SK-N-SH treated with all-trans-retinoic acid at 6 μM for 48 hours (cell line): ENCODE measurements at regions not wholly inside any gene's neighbourhood (a gene's known extent, or its start where the extent isn't known, plus 50 kb on each side); places are given as distances from the start of the nearest gene placed in this dataset.
"Not testable (repeated sequence)": the region's sequence is repeated elsewhere in the genome, so short reads cannot be mapped to it uniquely, and the experiment has no call there.

ENCODE experiments used
- ATAC-seq: fragments of 200-7000 bp; cut with Tn5 transposase; 3 replicates; pipeline ENCODE4 v1.9.1; 2020; ENCODE audit warnings: mild to moderate bottlenecking, moderate library complexity
- ARNTL ChIP-seq: fragments of 450-650 bp; formaldehyde crosslinking; IDR thresholded peaks from 2 replicates; pipeline ENCODE4 v1.5.0; 2020; ENCODE audit warnings: low read depth, mild to moderate bottlenecking, moderate library complexity, borderline replicate concordance
- BACH2 ChIP-seq: fragments of 250-450 bp; sonication (Bioruptor Pico); IDR thresholded peaks from 2 replicates; pipeline ENCODE4 v1.9.0; 2021; ENCODE audit warnings: mild to moderate bottlenecking, borderline replicate concordance
- CREB5 ChIP-seq: fragments of 250-450 bp; sonication (Bioruptor Pico); IDR thresholded peaks from 2 replicates; pipeline ENCODE4 v1.5.1; 2020; ENCODE audit warnings: low read depth, mild to moderate bottlenecking, moderate library complexity
- CSDC2 ChIP-seq: fragments of 250-450 bp; sonication (Bioruptor Pico); IDR thresholded peaks from 2 replicates; pipeline ENCODE4 v1.5.0; 2020; ENCODE audit warnings: mild to moderate bottlenecking, moderate library complexity
- ESRRG ChIP-seq: fragments of 250-450 bp; sonication (Bioruptor Pico); IDR thresholded peaks from 2 replicates; pipeline ENCODE4 v1.6.1; 2021; ENCODE audit warnings: mild to moderate bottlenecking
- GLIS3 ChIP-seq: fragments of 250-450 bp; sonication (Bioruptor Pico); IDR thresholded peaks from 2 replicates; pipeline ENCODE4 v1.5.0; 2020; ENCODE audit warnings: mild to moderate bottlenecking, moderate library complexity
- PATZ1 ChIP-seq: fragments of 250-450 bp; sonication (Bioruptor Pico); IDR thresholded peaks from 2 replicates; pipeline ENCODE4 v1.8.0; 2020; ENCODE audit warnings: mild to moderate bottlenecking, moderate library complexity, borderline replicate concordance
- POU6F1 ChIP-seq: fragments of 250-450 bp; sonication (Bioruptor Pico); IDR thresholded peaks from 2 replicates; pipeline ENCODE4 v1.8.0; 2021; ENCODE audit warnings: low read depth, mild to moderate bottlenecking, moderate library complexity, borderline replicate concordance
- PPARA ChIP-seq: fragments of 250-450 bp; sonication (Bioruptor Pico); IDR thresholded peaks from 2 replicates; pipeline ENCODE4 v1.5.0; 2020; ENCODE audit warnings: mild to moderate bottlenecking, borderline replicate concordance
- RARB ChIP-seq: fragments of 250-450 bp; sonication (Bioruptor Pico); IDR thresholded peaks from 2 replicates; pipeline ENCODE4 v1.8.0; 2021; ENCODE audit warnings: mild to moderate bottlenecking, moderate library complexity
- SNAI2 ChIP-seq: fragments of 250-450 bp; sonication (Bioruptor Pico); IDR thresholded peaks from 2 replicates; pipeline ENCODE4 v1.5.0; 2020; ENCODE audit warnings: mild to moderate bottlenecking, moderate library complexity
- TCF4 ChIP-seq: fragments of 250-450 bp; sonication (Bioruptor Pico); IDR thresholded peaks from 2 replicates; pipeline ENCODE4 v1.8.0; 2021; ENCODE audit warnings: mild to moderate bottlenecking, moderate library complexity, borderline replicate concordance
- TOX ChIP-seq: fragments of 250-450 bp; sonication (Bioruptor Pico); IDR thresholded peaks from 2 replicates; pipeline ENCODE4 v1.8.0; 2021; ENCODE audit warnings: mild to moderate bottlenecking, moderate library complexity, borderline replicate concordance
- TSHZ2 ChIP-seq: fragments of 250-450 bp; sonication (Bioruptor Pico); IDR thresholded peaks from 2 replicates; pipeline ENCODE4 v1.5.0; 2020; ENCODE audit warnings: mild to moderate bottlenecking, moderate library complexity
- ZC3H10 ChIP-seq: fragments of 250-450 bp; sonication (Bioruptor Pico); IDR thresholded peaks from 2 replicates; pipeline ENCODE4 v1.5.1; 2021; ENCODE audit warnings: mild to moderate bottlenecking, moderate library complexity
- ZFP3 ChIP-seq: fragments of 250-450 bp; sonication (Bioruptor Pico); IDR thresholded peaks from 2 replicates; pipeline ENCODE4 v1.5.0; 2020; ENCODE audit warnings: mild to moderate bottlenecking, moderate library complexity
- ZFP30 ChIP-seq: fragments of 450-650 bp; formaldehyde crosslinking; IDR thresholded peaks from 2 replicates; pipeline ENCODE4 v1.5.0; 2022; ENCODE audit warnings: mild to moderate bottlenecking, moderate library complexity
- ZNF565 ChIP-seq: fragments of 450-650 bp; formaldehyde crosslinking; conservative IDR thresholded peaks from 2 replicates; pipeline ENCODE4 v1.5.0; 2020; ENCODE audit warnings: low read depth, mild to moderate bottlenecking, moderate library complexity
- ZNF70 ChIP-seq: fragments of 450-650 bp; formaldehyde crosslinking; IDR thresholded peaks from 2 replicates; pipeline ENCODE4 v1.5.0; 2020; ENCODE audit warnings: mild to moderate bottlenecking, moderate library complexity
- ZNF8 ChIP-seq: fragments of 450-650 bp; formaldehyde crosslinking; IDR thresholded peaks from 2 replicates; pipeline ENCODE4 v1.5.0; 2020; ENCODE audit warnings: mild to moderate bottlenecking, moderate library complexity

GRCh38 chr12:86572455-86572854 lies 316.3 kb upstream of the MGAT4C start:
- ATAC-seq: no peak
- peak; percentile 34; the same call in 1 of the 2 replicates for TF ChIP-seq TCF4 (CRISPR knock-in tag)
- TF ChIP-seq PPARA (CRISPR knock-in tag): no peak

- no peak for ATAC-seq
- no peak for TF ChIP-seq RARB (CRISPR knock-in tag)
- TF ChIP-seq ZNF8 (CRISPR knock-in tag): no peak
- TF ChIP-seq BACH2 (CRISPR knock-in tag): no peak
- TF ChIP-seq PATZ1 (CRISPR knock-in tag): no peak
- no peak for TF ChIP-seq ZC3H10 (CRISPR knock-in tag)
- no peak for TF ChIP-seq ZFP3 (CRISPR knock-in tag)
- TF ChIP-seq POU6F1: no peak
- TF ChIP-seq SNAI2 (CRISPR knock-in tag): no peak
- TF ChIP-seq ZNF565 (CRISPR knock-in tag): no peak
- no peak for TF ChIP-seq TOX (CRISPR knock-in tag)
- TF ChIP-seq PPARA (CRISPR knock-in tag): no peak
- TF ChIP-seq ZNF70 (CRISPR knock-in tag): no peak
- TF ChIP-seq ESRRG (CRISPR knock-in tag): no peak
- no peak for TF ChIP-seq CSDC2
- no peak for TF ChIP-seq GLIS3 (CRISPR knock-in tag)
Measured at GRCh38 chr12:86565038-86565437, 308.8 kb upstream of the MGAT4C start.

GRCh38 chr12:86555491-86555890 lies 299.3 kb upstream of the MGAT4C start:
- ATAC-seq: not testable (repeated sequence)

GRCh38 chr12:86551146-86551571 lies 295.0 kb upstream of the MGAT4C start:
- ATAC-seq: no peak
- TF ChIP-seq ZNF8 (CRISPR knock-in tag): no peak
- TF ChIP-seq PATZ1 (CRISPR knock-in tag): no peak
- TF ChIP-seq TOX (CRISPR knock-in tag): no peak
- no peak for TF ChIP-seq TSHZ2 (CRISPR knock-in tag)
- TF ChIP-seq PPARA (CRISPR knock-in tag): no peak
- TF ChIP-seq ESRRG (CRISPR knock-in tag): no peak
- no peak for TF ChIP-seq ARNTL (CRISPR knock-in tag)
- no peak for TF ChIP-seq ZFP30 (CRISPR knock-in tag)
- TF ChIP-seq ZNF565 (CRISPR knock-in tag): no peak
- TF ChIP-seq CSDC2: no peak
- TF ChIP-seq CREB5 (CRISPR knock-in tag): no peak
- TF ChIP-seq GLIS3 (CRISPR knock-in tag): no peak

More at GRCh38 chr12:86555491-86555890, 299.3 kb upstream of the MGAT4C start:
- TF ChIP-seq TCF4 (CRISPR knock-in tag): peak; percentile 29; the same call in 1 of the 2 replicates
